ENCODE measurements at regions not wholly inside any gene's neighbourhood (a gene's known extent, or its start where the extent isn't known, plus 50 kb on each side); places are given as distances from the start of the nearest gene placed in this dataset.

DNA sequence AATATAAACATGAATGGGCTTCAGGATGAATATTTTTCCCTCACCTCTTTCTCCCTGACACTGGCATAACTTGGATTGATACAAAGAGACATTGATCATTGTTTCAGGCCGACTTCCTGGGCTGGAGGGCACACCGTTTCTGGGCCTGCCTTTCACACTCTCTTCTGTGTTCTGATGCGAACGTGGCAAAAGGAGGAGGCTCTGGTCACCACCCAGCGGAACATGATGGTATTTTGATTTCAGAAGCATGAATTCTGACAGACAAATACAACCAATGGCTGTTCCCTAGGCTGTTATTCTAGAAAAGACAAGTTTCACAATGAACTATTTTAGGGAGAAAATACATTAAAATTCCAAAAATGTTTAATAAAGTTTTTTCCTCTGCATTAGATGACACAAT lies 534.5 kb upstream of the MKI67 start:
- TF ChIP-seq, protein P1, sequence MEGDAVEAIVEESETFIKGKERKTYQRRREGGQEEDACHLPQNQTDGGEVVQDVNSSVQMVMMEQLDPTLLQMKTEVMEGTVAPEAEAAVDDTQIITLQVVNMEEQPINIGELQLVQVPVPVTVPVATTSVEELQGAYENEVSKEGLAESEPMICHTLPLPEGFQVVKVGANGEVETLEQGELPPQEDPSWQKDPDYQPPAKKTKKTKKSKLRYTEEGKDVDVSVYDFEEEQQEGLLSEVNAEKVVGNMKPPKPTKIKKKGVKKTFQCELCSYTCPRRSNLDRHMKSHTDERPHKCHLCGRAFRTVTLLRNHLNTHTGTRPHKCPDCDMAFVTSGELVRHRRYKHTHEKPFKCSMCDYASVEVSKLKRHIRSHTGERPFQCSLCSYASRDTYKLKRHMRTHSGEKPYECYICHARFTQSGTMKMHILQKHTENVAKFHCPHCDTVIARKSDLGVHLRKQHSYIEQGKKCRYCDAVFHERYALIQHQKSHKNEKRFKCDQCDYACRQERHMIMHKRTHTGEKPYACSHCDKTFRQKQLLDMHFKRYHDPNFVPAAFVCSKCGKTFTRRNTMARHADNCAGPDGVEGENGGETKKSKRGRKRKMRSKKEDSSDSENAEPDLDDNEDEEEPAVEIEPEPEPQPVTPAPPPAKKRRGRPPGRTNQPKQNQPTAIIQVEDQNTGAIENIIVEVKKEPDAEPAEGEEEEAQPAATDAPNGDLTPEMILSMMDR (IDR thresholded peaks at IDR 0.05) = no peak
- no peak for TF ChIP-seq POLR2A (IDR thresholded peaks at IDR 0.05)

All from uterus (tissue), 2 donors.